ENCODE measurements at regions not wholly inside any gene's neighbourhood (a gene's known extent, or its start where the extent isn't known, plus 50 kb on each side); places are given as distances from the start of the nearest gene placed in this dataset.

- TF ChIP-seq CTCF (IDR thresholded peaks at IDR 0.05): no peak
- TF ChIP-seq POLR2A (IDR thresholded peaks at IDR 0.05): no peak
Observed at GRCh38 chr15:92819278-92820235, 80.6 kb upstream of the CHD2 start.
